ENCODE measurements at regions not wholly inside any gene's neighbourhood (a gene's known extent, or its start where the extent isn't known, plus 50 kb on each side); places are given as distances from the start of the nearest gene placed in this dataset.

GRCh38 chr4:147012059-147012707 is 66.5 kb upstream of the TTC29 start:
- TF ChIP-seq CTCF (IDR thresholded peaks at IDR 0.05) (no peak), POLR2A (IDR thresholded peaks at IDR 0.05) (no peak)
